Astrocyte of the spinal cord (primary cell): ENCODE measurements at regions not wholly inside any gene's neighbourhood (a gene's known extent, or its start where the extent isn't known, plus 50 kb on each side); places are given as distances from the start of the nearest gene placed in this dataset.

Experiments used
- DNase-seq: peaks from one replicate; pipeline ENCODE4 v3.0.0; 2011; ENCODE audit warnings: low read depth, low spot score
- H3K4me3 ChIP-seq: 2 replicates; pipeline ENCODE4 v1.5.1; 2011; ENCODE audit warnings: low read depth, mild to moderate bottlenecking, low read length, moderate library complexity
- in situ Hi-C: cut with HindIII; loops from 2 replicates; pipeline ENCODE4 v1.10.0; 2017; ENCODE audit warnings: low sequenced_read_pairs
- TF ChIP-seq, protein P1 (sequence below): IDR thresholded peaks from 2 replicates; pipeline ENCODE4 v1.5.1; 2012; ENCODE audit warnings: low read depth, mild to moderate bottlenecking, low read length, inconsistent platforms

- DNase-seq = no peak
- no peak overlapping the region for H3K4me3 ChIP-seq
- in situ Hi-C loops = no loop called here
- TF ChIP-seq, protein P1, sequence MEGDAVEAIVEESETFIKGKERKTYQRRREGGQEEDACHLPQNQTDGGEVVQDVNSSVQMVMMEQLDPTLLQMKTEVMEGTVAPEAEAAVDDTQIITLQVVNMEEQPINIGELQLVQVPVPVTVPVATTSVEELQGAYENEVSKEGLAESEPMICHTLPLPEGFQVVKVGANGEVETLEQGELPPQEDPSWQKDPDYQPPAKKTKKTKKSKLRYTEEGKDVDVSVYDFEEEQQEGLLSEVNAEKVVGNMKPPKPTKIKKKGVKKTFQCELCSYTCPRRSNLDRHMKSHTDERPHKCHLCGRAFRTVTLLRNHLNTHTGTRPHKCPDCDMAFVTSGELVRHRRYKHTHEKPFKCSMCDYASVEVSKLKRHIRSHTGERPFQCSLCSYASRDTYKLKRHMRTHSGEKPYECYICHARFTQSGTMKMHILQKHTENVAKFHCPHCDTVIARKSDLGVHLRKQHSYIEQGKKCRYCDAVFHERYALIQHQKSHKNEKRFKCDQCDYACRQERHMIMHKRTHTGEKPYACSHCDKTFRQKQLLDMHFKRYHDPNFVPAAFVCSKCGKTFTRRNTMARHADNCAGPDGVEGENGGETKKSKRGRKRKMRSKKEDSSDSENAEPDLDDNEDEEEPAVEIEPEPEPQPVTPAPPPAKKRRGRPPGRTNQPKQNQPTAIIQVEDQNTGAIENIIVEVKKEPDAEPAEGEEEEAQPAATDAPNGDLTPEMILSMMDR = no peak
These were observed 210.1 kb downstream of the TFAP2C start for GRCh38 chr20:56839222-56839621.

- H3K4me3 ChIP-seq = no peak overlapping the region
- TF ChIP-seq, protein P1 = no peak
- no peak for DNase-seq
- in situ Hi-C loops = no loop called here
These were observed 210.7 kb downstream of the TFAP2C start for GRCh38 chr20:56839786-56840185.

- TF ChIP-seq, protein P1 = no peak
These were observed 211.7 kb downstream of the TFAP2C start for GRCh38 chr20:56840716-56841261.

GRCh38 chr20:56841346-56841908, 212.3 kb downstream of the TFAP2C start:
- no peak for DNase-seq
- no peak overlapping the region for H3K4me3 ChIP-seq
- in situ Hi-C loops = no loop called here
- TF ChIP-seq, protein P1 = no peak

More at GRCh38 chr20:56840716-56841261, 211.7 kb downstream of the TFAP2C start:
- DNase-seq = no peak
- in situ Hi-C loops = no loop called here
- H3K4me3 ChIP-seq = no peak overlapping the region

DNA sequence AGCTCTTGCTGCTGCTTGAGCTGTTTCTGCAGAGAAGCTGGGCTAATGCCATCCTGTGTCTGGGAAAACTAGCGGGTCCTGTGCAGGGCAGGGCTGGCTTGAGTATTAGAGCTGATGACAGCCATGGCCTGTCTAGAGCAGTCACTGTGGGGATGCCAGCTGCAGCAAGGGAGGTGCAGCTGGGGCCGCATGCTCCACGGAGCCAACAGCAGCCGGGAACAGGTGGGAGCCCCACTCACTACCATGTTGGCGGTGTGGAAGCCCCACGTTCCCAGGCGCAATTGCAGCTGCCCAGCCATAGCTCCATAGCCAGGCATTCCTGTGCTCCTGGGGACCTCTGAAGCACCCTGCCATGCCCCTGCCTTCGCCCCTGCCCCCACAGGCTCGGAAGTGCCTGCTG, 212.9 kb downstream of the TFAP2C start:
- in situ Hi-C loops = no loop called here
- DNase-seq = no peak
- H3K4me3 ChIP-seq = no peak overlapping the region
- TF ChIP-seq, protein P1 = no peak

DNA sequence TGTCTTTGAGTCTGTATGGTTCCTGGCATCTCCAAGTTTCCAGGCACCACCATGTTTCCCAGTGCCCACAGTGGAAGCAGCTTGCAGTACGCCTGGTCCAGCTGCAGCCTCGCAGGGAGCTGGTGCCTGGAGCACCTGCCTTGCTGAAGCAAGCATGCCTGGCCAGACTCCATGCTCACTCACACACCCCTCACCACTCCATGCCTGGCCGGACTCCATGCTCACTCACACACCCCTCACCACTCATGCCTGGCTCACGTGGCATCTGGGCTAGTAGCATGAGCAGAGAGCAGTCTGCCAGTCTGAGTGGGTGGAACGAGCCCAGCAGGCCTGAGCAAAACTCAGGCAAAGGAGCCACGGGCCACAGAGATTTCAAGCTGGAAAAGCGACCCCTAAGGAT, 214.3 kb downstream of the TFAP2C start:
- TF ChIP-seq, protein P1 = no peak
- DNase-seq = no peak
- in situ Hi-C loops = no loop called here
- no peak overlapping the region for H3K4me3 ChIP-seq
